ENCODE measurements at regions not wholly inside any gene's neighbourhood (a gene's known extent, or its start where the extent isn't known, plus 50 kb on each side); places are given as distances from the start of the nearest gene placed in this dataset.

DNA sequence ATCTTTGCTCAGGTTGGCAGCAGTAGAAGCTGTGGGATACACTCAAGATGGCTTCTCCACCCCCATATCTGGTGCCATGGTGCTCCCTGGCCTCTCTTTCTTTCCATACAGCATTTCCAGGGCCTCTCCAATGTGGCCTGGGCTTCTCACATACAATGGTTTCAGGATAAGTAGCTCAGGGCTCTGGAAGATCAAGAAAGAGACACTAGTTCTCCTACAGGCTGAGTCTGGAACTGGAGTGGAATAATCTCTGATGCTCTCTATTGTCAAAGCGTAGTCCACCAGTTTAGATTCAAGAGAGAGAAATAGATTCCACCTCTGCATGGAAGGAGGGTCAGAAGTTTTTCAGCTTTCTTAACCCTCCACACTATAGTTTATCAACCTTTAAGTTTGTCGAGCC, 138.2 kb upstream of the AADAT start:
- TF ChIP-seq, protein P1, sequence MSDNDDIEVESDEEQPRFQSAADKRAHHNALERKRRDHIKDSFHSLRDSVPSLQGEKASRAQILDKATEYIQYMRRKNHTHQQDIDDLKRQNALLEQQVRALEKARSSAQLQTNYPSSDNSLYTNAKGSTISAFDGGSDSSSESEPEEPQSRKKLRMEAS (IDR thresholded peaks at IDR 0.05; ENCODE audit: insufficient read depth, insufficient read length), result no peak
- TF ChIP-seq POLR2AphosphoS5 (IDR thresholded peaks at IDR 0.05; ENCODE audit: insufficient read depth, low read depth, low read length) (no peak), EZH2 (IDR thresholded peaks at IDR 0.05; ENCODE audit: borderline replicate concordance, low read depth, low read length, severe bottlenecking) (no peak), MYC (IDR thresholded peaks at IDR 0.05; ENCODE audit: low read depth, low read length) (no peak), FOS (IDR thresholded peaks at IDR 0.05; ENCODE audit: borderline replicate concordance, insufficient read depth, low read length) (no peak), JUN (IDR thresholded peaks at IDR 0.05; ENCODE audit: borderline replicate concordance, insufficient read depth, insufficient read length, low read depth) (no peak), GATA2 (IDR thresholded peaks at IDR 0.05; ENCODE audit: insufficient read depth, insufficient read length, low read depth, low read length) (no peak), POLR2A (IDR thresholded peaks at IDR 0.05; ENCODE audit: low read depth, low read length) (no peak)
- TF ChIP-seq, protein P2, sequence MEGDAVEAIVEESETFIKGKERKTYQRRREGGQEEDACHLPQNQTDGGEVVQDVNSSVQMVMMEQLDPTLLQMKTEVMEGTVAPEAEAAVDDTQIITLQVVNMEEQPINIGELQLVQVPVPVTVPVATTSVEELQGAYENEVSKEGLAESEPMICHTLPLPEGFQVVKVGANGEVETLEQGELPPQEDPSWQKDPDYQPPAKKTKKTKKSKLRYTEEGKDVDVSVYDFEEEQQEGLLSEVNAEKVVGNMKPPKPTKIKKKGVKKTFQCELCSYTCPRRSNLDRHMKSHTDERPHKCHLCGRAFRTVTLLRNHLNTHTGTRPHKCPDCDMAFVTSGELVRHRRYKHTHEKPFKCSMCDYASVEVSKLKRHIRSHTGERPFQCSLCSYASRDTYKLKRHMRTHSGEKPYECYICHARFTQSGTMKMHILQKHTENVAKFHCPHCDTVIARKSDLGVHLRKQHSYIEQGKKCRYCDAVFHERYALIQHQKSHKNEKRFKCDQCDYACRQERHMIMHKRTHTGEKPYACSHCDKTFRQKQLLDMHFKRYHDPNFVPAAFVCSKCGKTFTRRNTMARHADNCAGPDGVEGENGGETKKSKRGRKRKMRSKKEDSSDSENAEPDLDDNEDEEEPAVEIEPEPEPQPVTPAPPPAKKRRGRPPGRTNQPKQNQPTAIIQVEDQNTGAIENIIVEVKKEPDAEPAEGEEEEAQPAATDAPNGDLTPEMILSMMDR (IDR thresholded peaks at IDR 0.05; ENCODE audit: extremely low read depth in 1 of 2, insufficient read depth in 1 of 2, low read depth in 1 of 2, low read length in 2 of 2), result no peak
- H3K36me3 ChIP-seq (ENCODE audit: control insufficient read depth in 2 of 2, extremely low read depth in 1 of 2, insufficient read depth in 2 of 2, low read length in 2 of 2), result no peaks in the 10 kb centered on the region
- H3K4me1 ChIP-seq (ENCODE audit: control insufficient read depth, extremely low read depth, insufficient read depth, low read length), result no peaks in the 10 kb centered on the region
- DNase-seq (ENCODE audit: low read depth, low spot score) (no peak), FAIRE-seq (no peak)
- no peak overlapping the region for H2AFZ ChIP-seq (ENCODE audit: low read depth, low read length)
- H3K4me2 ChIP-seq (ENCODE audit: insufficient read depth, low read length), result no peak overlapping the region
- H4K20me1 ChIP-seq (replicated peaks; ENCODE audit: control insufficient read depth, extremely low read depth, insufficient read depth, low read length), result no peaks in the 10 kb centered on the region
- no peaks in the 10 kb centered on the region for H3K9me1 ChIP-seq (replicated peaks; ENCODE audit: control insufficient read depth, extremely low read depth, insufficient read depth, low read length)
- no TSS peak for BruUV-seq (replicated peaks)
- H3K27ac ChIP-seq (ENCODE audit: insufficient read depth, low read depth, low read length), result no peak overlapping the region
- H3K9me3 ChIP-seq (replicated peaks; ENCODE audit: control insufficient read depth, insufficient read depth, low read length), result no peaks in the 10 kb centered on the region
- ChIA-PET CTCF (interaction anchor here (0.9 kb wide), 1 partner anchor 2000 kb away, joined by 3 read pairs; no protein-coding TSS in a partner anchor), POLR2A (no interaction called here)
- dilution Hi-C loops (cut with MboI; ENCODE audit: extremely low pct_ligation_motif_present, low sequenced_read_pairs), result no loop called here
- intact Hi-C loops (cut with micrococcal nuclease), result no loop called here
- H3K4me3 ChIP-seq (replicated peaks in 1 of 3; ENCODE audit: insufficient read depth in 1 of 3, low read depth in 1 of 3, low read length in 3 of 3), result no peak overlapping the region
- no peaks in the 10 kb centered on the region for H3K79me2 ChIP-seq (ENCODE audit: control insufficient read depth, insufficient read depth, low read length)
- H3K9ac ChIP-seq (replicated peaks; ENCODE audit: extremely low read depth, insufficient read depth, low read length), result no peak overlapping the region
- H3K27me3 ChIP-seq (ENCODE audit: control insufficient read depth in 2 of 2, insufficient read depth in 2 of 2, low read length in 2 of 2), result no peaks in the 10 kb centered on the region
